ENCODE measurements at regions not wholly inside any gene's neighbourhood (a gene's known extent, or its start where the extent isn't known, plus 50 kb on each side); places are given as distances from the start of the nearest gene placed in this dataset.

DNA sequence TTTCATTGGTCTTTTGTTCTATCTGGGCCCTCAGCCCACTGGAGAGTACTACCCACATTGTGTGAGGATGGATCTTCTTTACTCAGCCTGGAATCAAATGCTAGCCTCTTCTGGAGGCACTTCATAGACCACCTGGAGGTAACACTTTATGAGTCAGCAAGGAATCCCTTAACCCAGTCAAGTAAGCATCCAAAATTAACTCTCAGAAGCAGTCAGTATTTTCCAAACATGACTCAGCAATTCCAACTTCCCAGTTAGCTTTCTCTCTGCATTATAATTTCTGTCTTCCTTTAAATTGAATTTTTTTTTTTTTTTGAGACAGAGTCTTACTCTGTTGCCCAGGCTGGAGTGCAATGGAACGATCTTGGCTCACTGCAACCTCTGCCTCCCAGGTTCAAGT lies 142.7 kb downstream of the ACKR3 start:
- H3K27me3 ChIP-seq (ENCODE audit: control insufficient read depth in 1 of 2, insufficient read depth in 2 of 2, low read length in 2 of 2) = no peaks in the 10 kb centered on the region
- peaks cover 4% of the 10 kb centered on the region for H3K4me1 ChIP-seq (ENCODE audit: insufficient read depth, low read length)
- no peak overlapping the region for H3K4me3 ChIP-seq (ENCODE audit: low read depth in 1 of 2, low read length in 2 of 2)
- H3K9me3 ChIP-seq (ENCODE audit: low read length) = no peaks in the 10 kb centered on the region
- H3K9ac ChIP-seq (ENCODE audit: low read length) = no peak overlapping the region
- H3K27ac ChIP-seq (ENCODE audit: low read depth, low read length) = no peak overlapping the region
- H3K36me3 ChIP-seq (ENCODE audit: insufficient read depth, low read length) = no peaks in the 10 kb centered on the region

DNA sequence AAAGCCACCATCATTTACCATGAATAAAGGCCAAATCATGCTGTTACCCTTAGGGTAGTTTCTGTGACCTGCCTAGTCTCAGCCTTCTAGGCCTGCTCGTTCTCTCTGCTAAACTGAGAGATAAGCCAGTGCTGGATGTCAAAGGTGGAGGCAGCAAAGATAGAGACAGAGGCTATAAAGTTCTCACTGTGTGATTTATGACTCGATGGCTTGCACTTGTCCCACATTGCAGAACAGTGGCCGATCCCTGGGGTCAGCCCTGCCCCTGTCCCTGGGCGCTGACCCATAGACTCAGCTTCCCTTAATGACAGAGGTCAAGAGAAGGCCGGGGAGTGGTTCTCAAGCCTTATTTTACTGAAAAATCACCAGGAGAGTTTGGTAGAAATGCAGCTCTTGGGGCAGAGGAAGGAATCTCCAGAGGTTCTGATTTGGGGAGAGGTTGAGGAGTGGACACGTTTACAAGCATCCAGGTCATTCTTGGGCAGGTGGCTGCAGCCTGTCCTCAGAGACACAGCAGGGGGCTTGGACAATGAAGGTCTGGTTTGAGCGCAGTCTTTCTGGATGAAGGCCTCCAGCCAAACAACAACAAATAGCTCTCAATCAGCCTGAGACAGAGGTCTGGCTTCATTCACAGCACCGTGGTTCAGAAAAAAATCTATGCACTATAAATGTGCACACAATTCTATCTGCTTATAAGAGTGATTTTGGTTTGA lies 143.5 kb downstream of the ACKR3 start:
- Histone ChIP-seq H3K4me1 (ENCODE audit: insufficient read depth, low read length) (peaks cover 4% of the 10 kb centered on the region), H3K36me3 (ENCODE audit: insufficient read depth, low read length) (no peaks in the 10 kb centered on the region), H3K9me3 (ENCODE audit: low read length) (no peaks in the 10 kb centered on the region), H3K27me3 (ENCODE audit: control insufficient read depth in 1 of 2, insufficient read depth in 2 of 2, low read length in 2 of 2) (no peaks in the 10 kb centered on the region), H3K27ac (ENCODE audit: low read depth, low read length) (no peak overlapping the region), H3K9ac (ENCODE audit: low read length) (no peak overlapping the region), H3K4me3 (ENCODE audit: low read depth in 1 of 2, low read length in 2 of 2) (no peak overlapping the region)

DNA sequence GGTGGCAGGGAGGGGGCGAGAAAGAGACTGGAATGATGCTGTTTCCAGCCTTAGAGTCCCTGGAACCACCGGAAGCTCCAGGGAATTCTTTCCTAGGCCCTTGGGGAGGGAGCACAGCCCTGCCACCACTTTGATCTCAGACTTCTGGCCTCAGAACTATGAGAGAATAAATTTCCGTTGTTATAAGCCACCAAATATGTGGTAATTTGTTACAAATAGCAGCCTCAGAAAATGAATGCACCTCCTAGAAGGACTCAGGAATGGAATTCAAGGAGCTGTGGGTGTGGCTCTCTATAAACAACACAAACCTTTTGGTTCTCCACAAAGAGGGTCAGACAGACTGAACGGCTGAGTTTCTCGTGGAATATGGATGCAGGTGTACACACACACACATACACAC lies 144.5 kb downstream of the ACKR3 start:
- Histone ChIP-seq H3K36me3 (ENCODE audit: insufficient read depth, low read length) (no peaks in the 10 kb centered on the region), H3K9me3 (ENCODE audit: low read length) (no peaks in the 10 kb centered on the region), H3K27ac (ENCODE audit: low read depth, low read length) (no peak overlapping the region), H3K4me1 (ENCODE audit: insufficient read depth, low read length) (peaks cover 4% of the 10 kb centered on the region), H3K9ac (ENCODE audit: low read length) (no peak overlapping the region), H3K27me3 (ENCODE audit: control insufficient read depth in 1 of 2, insufficient read depth in 2 of 2, low read length in 2 of 2) (no peaks in the 10 kb centered on the region), H3K4me3 (ENCODE audit: low read depth in 1 of 2, low read length in 2 of 2) (no peak overlapping the region)

DNA sequence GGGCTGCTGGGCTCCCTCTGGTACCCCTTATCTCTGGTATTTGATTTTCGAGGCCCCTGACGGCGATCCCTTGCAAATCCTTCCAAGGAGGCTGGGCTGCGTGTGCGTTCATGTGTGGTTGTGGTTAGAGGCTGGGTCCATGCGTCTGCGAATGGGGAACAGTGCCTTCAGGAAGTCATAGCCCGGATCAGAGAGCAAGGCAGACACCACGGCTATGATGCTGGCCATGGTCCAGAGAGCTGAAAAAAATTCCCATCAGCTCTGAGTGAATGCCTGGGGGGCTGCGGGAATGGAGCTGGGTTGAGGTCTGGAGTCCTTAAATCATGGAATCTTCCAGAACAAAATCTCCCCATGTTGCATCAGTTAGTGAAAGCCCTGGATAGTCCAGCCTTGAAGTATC lies 145.5 kb downstream of the ACKR3 start:
- Histone ChIP-seq H3K27ac (ENCODE audit: low read depth, low read length) (peak overlapping the region; percentile 12), H3K36me3 (ENCODE audit: insufficient read depth, low read length) (no peaks in the 10 kb centered on the region), H3K9me3 (ENCODE audit: low read length) (no peaks in the 10 kb centered on the region), H3K4me3 (ENCODE audit: low read depth in 1 of 2, low read length in 2 of 2) (no peak overlapping the region), H3K27me3 (ENCODE audit: control insufficient read depth in 1 of 2, insufficient read depth in 2 of 2, low read length in 2 of 2) (no peaks in the 10 kb centered on the region), H3K9ac (ENCODE audit: low read length) (no peak overlapping the region), H3K4me1 (ENCODE audit: insufficient read depth, low read length) (peaks cover 4% of the 10 kb centered on the region)

DNA sequence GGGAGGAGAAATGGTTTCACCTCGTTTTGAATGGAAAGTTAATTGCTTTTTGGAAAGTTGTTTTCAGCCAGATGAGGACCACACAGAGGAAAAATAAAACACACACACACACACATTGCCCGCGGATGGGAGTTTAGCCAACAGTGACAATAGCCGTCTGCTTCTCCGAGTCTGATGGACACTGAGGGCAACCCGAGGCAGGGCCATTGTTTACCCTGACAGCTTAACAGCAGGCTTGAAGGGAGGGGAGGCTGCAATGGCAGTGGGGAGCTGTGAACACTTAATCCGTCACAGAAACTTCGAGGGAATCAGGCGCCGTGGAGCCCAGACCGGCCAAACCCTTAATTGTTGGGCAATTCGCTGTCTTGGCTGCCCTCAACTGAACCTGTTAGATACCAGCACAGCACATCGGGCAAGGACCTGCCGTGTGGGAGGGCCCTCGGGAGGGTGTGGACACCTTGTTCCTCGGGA lies 145.9 kb downstream of the ACKR3 start:
- peak overlapping the region; percentile 12 for H3K27ac ChIP-seq (ENCODE audit: low read depth, low read length)
- no peaks in the 10 kb centered on the region for H3K9me3 ChIP-seq (ENCODE audit: low read length)
- H3K27me3 ChIP-seq (ENCODE audit: control insufficient read depth in 1 of 2, insufficient read depth in 2 of 2, low read length in 2 of 2) = no peaks in the 10 kb centered on the region
- H3K4me1 ChIP-seq (ENCODE audit: insufficient read depth, low read length) = peaks cover 4% of the 10 kb centered on the region
- H3K36me3 ChIP-seq (ENCODE audit: insufficient read depth, low read length) = no peaks in the 10 kb centered on the region
- H3K4me3 ChIP-seq (ENCODE audit: low read depth in 1 of 2, low read length in 2 of 2) = no peak overlapping the region
- no peak overlapping the region for H3K9ac ChIP-seq (ENCODE audit: low read length)

DNA sequence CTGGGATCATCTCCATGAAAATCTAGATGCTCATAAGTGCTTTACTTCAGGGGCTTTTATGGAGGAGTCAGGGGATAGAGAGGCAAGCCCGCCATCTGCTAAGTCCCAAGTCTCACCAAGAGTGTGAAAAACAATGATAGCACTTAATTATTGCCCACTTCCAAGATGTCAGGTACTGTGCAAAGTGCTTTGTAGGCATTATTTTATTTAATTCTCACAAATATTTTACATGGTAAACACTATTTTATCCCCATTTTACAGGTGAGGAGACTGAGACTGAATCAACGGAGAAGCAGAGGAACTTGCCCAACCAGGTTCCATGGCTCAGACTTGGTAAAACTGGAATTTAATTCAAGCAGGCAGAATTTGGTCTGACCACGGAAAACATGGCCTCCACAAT lies 147.5 kb downstream of the ACKR3 start:
- Histone ChIP-seq H3K4me1 (ENCODE audit: insufficient read depth, low read length) (peaks cover 4% of the 10 kb centered on the region), H3K9me3 (ENCODE audit: low read length) (no peaks in the 10 kb centered on the region), H3K4me3 (ENCODE audit: low read depth in 1 of 2, low read length in 2 of 2) (no peak overlapping the region), H3K27ac (ENCODE audit: low read depth, low read length) (no peak overlapping the region), H3K27me3 (ENCODE audit: control insufficient read depth in 1 of 2, insufficient read depth in 2 of 2, low read length in 2 of 2) (no peaks in the 10 kb centered on the region), H3K36me3 (ENCODE audit: insufficient read depth, low read length) (no peaks in the 10 kb centered on the region), H3K9ac (ENCODE audit: low read length) (no peak overlapping the region)

DNA sequence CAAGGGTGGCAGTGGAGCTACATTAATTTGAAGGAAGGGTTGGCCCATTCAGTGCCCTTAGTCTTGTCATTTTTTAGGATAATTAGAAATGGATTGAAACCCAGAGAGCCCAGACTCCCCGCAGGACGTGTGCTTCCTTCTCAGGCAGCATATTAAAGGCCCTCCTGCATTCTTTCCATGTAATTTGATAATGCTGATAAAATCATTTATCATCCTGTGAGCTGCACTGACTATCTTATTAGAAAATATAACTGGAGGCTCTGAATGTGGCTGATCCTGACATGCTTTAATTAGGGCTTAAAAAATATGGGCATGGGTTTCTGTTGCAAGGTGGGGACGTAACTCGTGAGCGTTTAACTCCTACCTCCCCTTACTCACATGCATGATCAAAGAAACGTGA lies 148.1 kb downstream of the ACKR3 start:
- H3K9me3 ChIP-seq (ENCODE audit: low read length) = no peaks in the 10 kb centered on the region
- no peaks in the 10 kb centered on the region for H3K36me3 ChIP-seq (ENCODE audit: insufficient read depth, low read length)
- peaks cover 4% of the 10 kb centered on the region for H3K4me1 ChIP-seq (ENCODE audit: insufficient read depth, low read length)
- no peak overlapping the region for H3K27ac ChIP-seq (ENCODE audit: low read depth, low read length)
- H3K4me3 ChIP-seq (ENCODE audit: low read depth in 1 of 2, low read length in 2 of 2) = no peak overlapping the region
- no peaks in the 10 kb centered on the region for H3K27me3 ChIP-seq (ENCODE audit: control insufficient read depth in 1 of 2, insufficient read depth in 2 of 2, low read length in 2 of 2)
- no peak overlapping the region for H3K9ac ChIP-seq (ENCODE audit: low read length)

DNA sequence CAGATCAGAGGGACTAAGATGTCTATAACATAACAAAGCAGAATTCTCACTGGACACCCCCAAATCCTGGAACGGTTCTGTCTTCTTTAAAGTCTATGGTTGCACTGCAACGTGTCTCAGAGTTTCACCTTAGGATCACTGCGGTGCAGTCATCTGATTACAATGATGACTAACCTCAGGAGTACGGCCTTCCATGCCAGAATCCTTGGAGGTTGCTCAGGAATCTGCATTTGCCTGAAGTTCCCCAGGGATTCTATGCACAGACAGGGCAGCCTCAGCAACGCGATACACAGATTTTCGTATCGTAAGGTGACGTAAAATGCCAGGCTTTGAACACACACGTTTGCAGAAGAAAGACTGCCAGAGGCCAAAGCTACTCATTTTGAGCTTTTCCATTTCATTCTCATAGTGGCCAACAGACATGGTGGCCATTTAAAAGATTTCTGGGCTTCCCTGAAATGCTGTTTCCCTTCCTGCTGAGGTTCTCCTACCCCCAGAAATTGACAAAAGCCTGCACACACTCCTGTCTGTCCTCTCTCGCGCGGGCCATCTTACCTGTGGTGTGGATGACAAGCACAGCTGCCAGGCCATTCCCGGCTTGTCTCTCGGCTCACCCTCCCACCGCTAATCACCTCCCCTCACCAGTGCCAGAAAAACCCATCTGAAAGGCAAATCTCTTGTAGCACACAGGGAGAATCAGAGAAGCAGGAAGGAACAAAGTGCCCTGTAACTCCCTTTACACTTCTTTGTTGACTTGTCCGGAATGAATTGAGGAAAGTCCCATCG lies 148.8 kb downstream of the ACKR3 start:
- H3K27me3 ChIP-seq (ENCODE audit: control insufficient read depth in 1 of 2, insufficient read depth in 2 of 2, low read length in 2 of 2) = no peaks in the 10 kb centered on the region
- H3K9me3 ChIP-seq (ENCODE audit: low read length) = no peaks in the 10 kb centered on the region
- no peak overlapping the region for H3K4me3 ChIP-seq (ENCODE audit: low read depth in 1 of 2, low read length in 2 of 2)
- H3K27ac ChIP-seq (ENCODE audit: low read depth, low read length) = no peak overlapping the region
- H3K9ac ChIP-seq (ENCODE audit: low read length) = no peak overlapping the region
- H3K4me1 ChIP-seq (ENCODE audit: insufficient read depth, low read length) = no peaks in the 10 kb centered on the region
- H3K36me3 ChIP-seq (ENCODE audit: insufficient read depth, low read length) = no peaks in the 10 kb centered on the region

DNA sequence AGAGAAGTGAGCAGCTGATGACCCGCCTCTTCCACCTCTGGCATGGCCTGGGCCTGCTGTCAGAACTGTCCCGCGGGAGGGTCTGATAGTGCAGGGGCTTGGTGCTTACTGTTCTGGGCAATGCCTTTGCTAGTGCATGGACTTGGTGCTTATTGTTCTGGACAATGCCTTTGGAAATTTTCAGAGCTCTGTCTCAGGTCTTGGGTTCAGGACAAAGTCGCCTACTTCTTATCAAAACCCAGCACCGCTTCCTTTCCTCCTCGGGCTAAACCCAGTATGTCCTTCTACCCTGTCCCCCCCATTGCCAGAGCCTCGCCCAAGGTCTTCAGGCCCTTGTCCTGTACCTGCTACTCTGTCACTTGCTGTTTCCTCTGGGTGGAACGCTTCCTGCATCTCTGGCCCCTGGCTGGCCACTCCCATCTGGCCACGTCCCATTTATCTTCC lies 149.6 kb downstream of the ACKR3 start:
- no peaks in the 10 kb centered on the region for H3K36me3 ChIP-seq (ENCODE audit: insufficient read depth, low read length)
- H3K4me1 ChIP-seq (ENCODE audit: insufficient read depth, low read length) = no peaks in the 10 kb centered on the region
- H3K9me3 ChIP-seq (ENCODE audit: low read length) = no peaks in the 10 kb centered on the region
- no peaks in the 10 kb centered on the region for H3K27me3 ChIP-seq (ENCODE audit: control insufficient read depth in 1 of 2, insufficient read depth in 2 of 2, low read length in 2 of 2)
- no peak overlapping the region for H3K27ac ChIP-seq (ENCODE audit: low read depth, low read length)
- no peak overlapping the region for H3K9ac ChIP-seq (ENCODE audit: low read length)
- H3K4me3 ChIP-seq (ENCODE audit: low read depth in 1 of 2, low read length in 2 of 2) = no peak overlapping the region

DNA sequence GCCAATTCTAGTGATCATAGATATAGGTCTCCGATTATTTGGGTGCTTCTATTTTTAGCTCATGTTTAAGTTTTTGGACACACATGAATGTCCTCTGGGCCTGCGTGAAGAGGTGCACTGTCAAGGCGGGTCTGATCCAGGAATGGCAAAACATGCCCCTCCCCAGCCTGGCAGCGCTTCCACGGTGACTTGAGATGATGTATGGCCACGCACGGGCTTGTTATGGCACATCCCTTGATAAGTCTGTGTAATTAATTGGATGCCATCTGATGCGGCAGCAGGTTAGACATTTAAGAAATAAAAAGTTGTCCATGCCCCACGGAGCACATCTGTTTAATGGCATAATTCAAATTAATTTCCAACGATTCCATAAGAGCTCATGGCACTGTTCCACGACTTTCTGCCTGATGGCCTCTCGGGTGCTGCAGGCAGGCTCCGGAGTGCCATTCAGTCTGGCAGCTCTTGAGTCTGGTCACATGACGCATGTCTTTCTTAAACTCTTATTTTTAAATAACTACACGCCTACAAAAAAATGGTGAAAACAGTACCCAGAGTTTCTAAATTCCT lies 151.4 kb downstream of the ACKR3 start:
- H3K9me3 ChIP-seq (ENCODE audit: low read length) = no peaks in the 10 kb centered on the region
- H3K27ac ChIP-seq (ENCODE audit: low read depth, low read length) = no peak overlapping the region
- no peak overlapping the region for H3K9ac ChIP-seq (ENCODE audit: low read length)
- H3K27me3 ChIP-seq (ENCODE audit: control insufficient read depth in 1 of 2, insufficient read depth in 2 of 2, low read length in 2 of 2) = no peaks in the 10 kb centered on the region
- H3K4me3 ChIP-seq (ENCODE audit: low read depth in 1 of 2, low read length in 2 of 2) = no peak overlapping the region
- H3K36me3 ChIP-seq (ENCODE audit: insufficient read depth, low read length) = no peaks in the 10 kb centered on the region
- H3K4me1 ChIP-seq (ENCODE audit: insufficient read depth, low read length) = no peaks in the 10 kb centered on the region

DNA sequence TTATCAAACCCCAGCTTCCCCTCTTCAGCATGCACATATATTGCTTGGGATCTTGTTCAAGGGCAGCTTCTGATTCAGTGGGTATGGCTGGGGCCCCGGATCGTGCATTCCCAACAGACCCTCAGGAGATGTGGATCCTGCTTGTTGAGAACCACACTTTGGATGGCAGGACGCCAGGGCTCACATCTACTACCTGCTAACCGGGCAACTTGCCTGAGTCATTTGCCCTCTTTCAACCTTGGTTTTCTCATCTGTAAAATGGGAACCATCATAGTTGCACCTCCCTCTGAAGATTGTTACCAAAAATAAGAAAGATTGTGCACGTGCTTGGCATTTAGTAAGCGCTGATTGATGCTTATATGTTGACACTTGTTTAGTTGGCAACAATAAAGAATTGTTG lies 154.6 kb downstream of the ACKR3 start:
- H3K9ac ChIP-seq (ENCODE audit: low read length) = no peak overlapping the region
- H3K4me3 ChIP-seq (ENCODE audit: low read depth in 1 of 2, low read length in 2 of 2) = no peak overlapping the region
- H3K27ac ChIP-seq (ENCODE audit: low read depth, low read length) = no peak overlapping the region
- H3K36me3 ChIP-seq (ENCODE audit: insufficient read depth, low read length) = no peaks in the 10 kb centered on the region
- H3K27me3 ChIP-seq (ENCODE audit: control insufficient read depth in 1 of 2, insufficient read depth in 2 of 2, low read length in 2 of 2) = no peaks in the 10 kb centered on the region
- H3K9me3 ChIP-seq (ENCODE audit: low read length) = no peaks in the 10 kb centered on the region
- H3K4me1 ChIP-seq (ENCODE audit: insufficient read depth, low read length) = no peaks in the 10 kb centered on the region

All from muscle layer of colon (tissue), 2 donors.